HEK293 (cell line): ENCODE measurements at regions not wholly inside any gene's neighbourhood (a gene's known extent, or its start where the extent isn't known, plus 50 kb on each side); places are given as distances from the start of the nearest gene placed in this dataset.
"Not testable (repeated sequence)": the region's sequence is repeated elsewhere in the genome, so short reads cannot be mapped to it uniquely, and the experiment has no call there.

Experiments used
- CTCF ChIA-PET: fragments of 350-600 bp; formaldehyde crosslinking; extraction: SDS; loops from one replicate; lab custom pipeline; 2021; ENCODE audit warnings: antibody characterized with exemption; lab: Yijun Ruan, JAX
- POLR2A ChIA-PET: fragments of 300-600 bp; formaldehyde crosslinking; extraction: SDS; loops from one replicate; lab custom pipeline; 2020; ENCODE audit warnings: antibody characterized with exemption, inconsistent platforms; lab: Yijun Ruan, JAX
- H3K27ac ChIP-seq: fragments of 200-500 bp; sonication (Bioruptor generic); 2 replicates; pipeline ENCODE4 v1.5.1; 2014; ENCODE audit warnings: low read depth, low read length, control low read depth, inconsistent platforms; ENCODE audit errors: extremely low read depth
- H3K36me3 ChIP-seq, 2 experiments: fragments of 200-500 bp in 1 of 2; sonication (Bioruptor generic) in 1 of 2; 1 replicate in 1 of 2; 2 replicates in 1 of 2; pipeline ENCODE4 v1.5.1; 2014 to 2017; ENCODE audit warnings: inconsistent platforms in 2 of 2, low read length in 2 of 2; ENCODE audit not compliant: control insufficient read depth in 2 of 2, insufficient read depth in 1 of 2
- H3K4me1 ChIP-seq: fragments of 200-500 bp; sonication (Bioruptor generic); 2 replicates; pipeline ENCODE4 v1.5.1; 2014; ENCODE audit warnings: mild to moderate bottlenecking, low read length, inconsistent platforms; ENCODE audit not compliant: control insufficient read depth, insufficient read depth
- H3K4me3 ChIP-seq: 2 replicates; pipeline ENCODE4 v1.5.1; 2011; ENCODE audit warnings: low read depth, mild to moderate bottlenecking, control low read depth, low read length, moderate library complexity
- H3K9me3 ChIP-seq: fragments of 200-500 bp; sonication (Bioruptor generic); 2 replicates; pipeline ENCODE4 v1.5.1; 2014; ENCODE audit warnings: low read depth, low read length, inconsistent platforms; ENCODE audit not compliant: control insufficient read depth, insufficient read depth
- ATF2 ChIP-seq: fragments of 450-650 bp; formaldehyde crosslinking; IDR thresholded peaks from 2 replicates; pipeline ENCODE4 v1.5.1; 2016; ENCODE audit warnings: missing biosample characterization, missing genetic modification characterization, low read depth
- BCL11A ChIP-seq: fragments of 450-650 bp; formaldehyde crosslinking; IDR thresholded peaks from 2 replicates; pipeline ENCODE4 v1.5.1; 2016; ENCODE audit warnings: low read depth, missing biosample characterization, missing genetic modification characterization
- BCL11B ChIP-seq: fragments of 450-650 bp; formaldehyde crosslinking; IDR thresholded peaks from 2 replicates; pipeline ENCODE4 v1.5.1; 2016; ENCODE audit warnings: low read depth, missing biosample characterization, missing genetic modification characterization
- GLIS1 ChIP-seq: fragments of 450-650 bp; formaldehyde crosslinking; IDR thresholded peaks from 2 replicates; pipeline ENCODE4 v1.5.1; 2016; ENCODE audit warnings: missing biosample characterization, missing genetic modification characterization
- PRDM10 ChIP-seq: fragments of 450-650 bp; formaldehyde crosslinking; IDR thresholded peaks from 2 replicates; pipeline ENCODE4 v1.5.1; 2016; ENCODE audit warnings: missing biosample characterization, missing genetic modification characterization
- PRDM4 ChIP-seq: fragments of 450-650 bp; formaldehyde crosslinking; IDR thresholded peaks from 2 replicates; pipeline ENCODE4 v1.5.1; 2017; ENCODE audit warnings: missing biosample characterization, missing genetic modification characterization
- REPIN1 ChIP-seq: fragments of 450-650 bp; formaldehyde crosslinking; IDR thresholded peaks from 2 replicates; pipeline ENCODE4 v1.5.1; 2017; ENCODE audit warnings: missing biosample characterization, missing genetic modification characterization, low read depth
- SCRT1 ChIP-seq: fragments of 450-650 bp; formaldehyde crosslinking; IDR thresholded peaks from 2 replicates; pipeline ENCODE4 v1.5.1; 2016; ENCODE audit warnings: missing biosample characterization, missing genetic modification characterization, borderline replicate concordance
- SP2 ChIP-seq: fragments of 450-650 bp; formaldehyde crosslinking; IDR thresholded peaks from 2 replicates; pipeline ENCODE4 v1.5.1; 2016; ENCODE audit warnings: missing biosample characterization, missing genetic modification characterization
- ZBTB21 ChIP-seq: fragments of 450-650 bp; formaldehyde crosslinking; IDR thresholded peaks from 2 replicates; pipeline ENCODE4 v1.5.1; 2017; ENCODE audit warnings: missing biosample characterization, missing genetic modification characterization
- ZFHX2 ChIP-seq: fragments of 450-650 bp; formaldehyde crosslinking; conservative IDR thresholded peaks from 2 replicates; pipeline ENCODE4 v1.5.1; 2016; ENCODE audit warnings: missing biosample characterization, missing genetic modification characterization
- ZFP3 ChIP-seq: fragments of 450-650 bp; formaldehyde crosslinking; IDR thresholded peaks from 2 replicates; pipeline ENCODE4 v1.5.1; 2016; ENCODE audit warnings: low read depth, missing biosample characterization, missing genetic modification characterization
- ZFP37 ChIP-seq: fragments of 450-650 bp; formaldehyde crosslinking; IDR thresholded peaks from 2 replicates; pipeline ENCODE4 v1.5.1; 2016; ENCODE audit warnings: missing biosample characterization, missing genetic modification characterization
- ZNF133 ChIP-seq: fragments of 450-650 bp; formaldehyde crosslinking; IDR thresholded peaks from 2 replicates; pipeline ENCODE4 v1.5.1; 2016; ENCODE audit warnings: missing biosample characterization, missing genetic modification characterization
- ZNF146 ChIP-seq: fragments of 450-650 bp; formaldehyde crosslinking; IDR thresholded peaks from 2 replicates; pipeline ENCODE4 v1.5.1; 2016; ENCODE audit warnings: missing biosample characterization, missing genetic modification characterization
- ZNF169 ChIP-seq: fragments of 450-650 bp; formaldehyde crosslinking; IDR thresholded peaks from 2 replicates; pipeline ENCODE4 v1.5.1; 2016; ENCODE audit warnings: missing biosample characterization, missing genetic modification characterization
- ZNF24 ChIP-seq: fragments of 450-650 bp; formaldehyde crosslinking; IDR thresholded peaks from 2 replicates; pipeline ENCODE4 v1.5.1; 2016; ENCODE audit warnings: missing biosample characterization, missing genetic modification characterization
- ZNF311 ChIP-seq: fragments of 450-650 bp; formaldehyde crosslinking; IDR thresholded peaks from 2 replicates; pipeline ENCODE4 v1.5.1; 2017; ENCODE audit warnings: missing biosample characterization, missing genetic modification characterization, borderline replicate concordance
- ZNF335 ChIP-seq: fragments of 450-650 bp; formaldehyde crosslinking; conservative IDR thresholded peaks from 2 replicates; pipeline ENCODE4 v1.5.1; 2016; ENCODE audit warnings: missing biosample characterization, missing genetic modification characterization
- ZNF544 ChIP-seq: fragments of 450-650 bp; formaldehyde crosslinking; IDR thresholded peaks from 2 replicates; pipeline ENCODE4 v1.5.0; 2017; ENCODE audit warnings: missing biosample characterization, missing genetic modification characterization
- ZNF548 ChIP-seq: fragments of 450-650 bp; formaldehyde crosslinking; IDR thresholded peaks from 2 replicates; pipeline ENCODE4 v1.5.1; 2016; ENCODE audit warnings: missing biosample characterization, missing genetic modification characterization
- ZNF626 ChIP-seq: fragments of 450-650 bp; sonication (Bioruptor Pico); formaldehyde crosslinking; IDR thresholded peaks from 2 replicates; pipeline ENCODE4 v1.5.1; 2018; ENCODE audit warnings: missing biosample characterization, missing genetic modification characterization, inconsistent platforms
- ZNF654 ChIP-seq: fragments of 450-650 bp; formaldehyde crosslinking; IDR thresholded peaks from 2 replicates; pipeline ENCODE4 v1.5.1; 2016; ENCODE audit warnings: low read depth, missing biosample characterization, missing genetic modification characterization
- ZNF785 ChIP-seq: fragments of 450-650 bp; formaldehyde crosslinking; IDR thresholded peaks from 2 replicates; pipeline ENCODE4 v1.5.1; 2016; ENCODE audit warnings: missing biosample characterization, missing genetic modification characterization
- ZNF837 ChIP-seq: fragments of 450-650 bp; formaldehyde crosslinking; IDR thresholded peaks from 2 replicates; pipeline ENCODE4 v1.5.1; 2016; ENCODE audit warnings: missing biosample characterization, missing genetic modification characterization

GRCh38 chr6:20346948-20347347, 54.7 kb upstream of the E2F3 start:
- H3K4me3 ChIP-seq, H3K9me3 ChIP-seq, H3K36me3 ChIP-seq, H3K27ac ChIP-seq, CTCF ChIA-PET, POLR2A ChIA-PET, H3K4me1 ChIP-seq: not testable (repeated sequence)

GRCh38 chr6:20348041-20348440, 53.6 kb upstream of the E2F3 start:
- TF ChIP-seq ZNF544 (no peak), ZNF24 (no peak), ZNF654 (tag by site-specific recombination) (no peak), GLIS1 (tag by site-specific recombination) (no peak), ZNF146 (tag by site-specific recombination) (no peak), ZNF311 (tag by site-specific recombination) (no peak), ZNF626 (no peak), ZFP37 (tag by site-specific recombination) (no peak), BCL11B (tag by site-specific recombination) (no peak)
- TF ChIP-seq, all 188 proteins: peak for 0
- Histone ChIP-seq H3K4me1 (no peaks in the 10 kb centered on the region), H3K4me3 (no peak overlapping the region), H3K9me3 (no peaks in the 10 kb centered on the region), H3K36me3 (no peaks in the 10 kb centered on the region), H3K27ac (no peak overlapping the region)
- ChIA-PET POLR2A (no interaction called here), CTCF (no interaction called here)

GRCh38 chr6:20349225-20349624, 52.5 kb upstream of the E2F3 start:
- TF ChIP-seq BCL11A (tag by site-specific recombination) = no peak
- TF ChIP-seq ZNF133 = no peak
- no peak for TF ChIP-seq ZNF169 (tag by site-specific recombination)
- no peak for TF ChIP-seq ZNF785 (tag by site-specific recombination)
- TF ChIP-seq SCRT1 (tag by site-specific recombination) = no peak
- TF ChIP-seq ZNF837 = no peak
- TF ChIP-seq ZFHX2 (tag by site-specific recombination) = no peak
- TF ChIP-seq ZNF548 (tag by site-specific recombination) = no peak
- no peak for TF ChIP-seq REPIN1
- TF ChIP-seq PRDM10 (tag by site-specific recombination) = no peak
- no peak for TF ChIP-seq PRDM4
- TF ChIP-seq ATF2 (tag by site-specific recombination) = no peak
- TF ChIP-seq ZFP3 (tag by site-specific recombination) = no peak
- TF ChIP-seq ZBTB21 (tag by site-specific recombination) = no peak
- no peak for TF ChIP-seq ZNF335 (tag by site-specific recombination)
- TF ChIP-seq SP2 (tag by site-specific recombination) = no peak
- CTCF ChIA-PET = interaction anchor here (0.7 to 1.4 kb wide), 2 partner anchors 12 to 288 kb away, joined by 3 to 7 read pairs; no protein-coding TSS in a partner anchor
- POLR2A ChIA-PET = no interaction called here

More at GRCh38 chr6:20349225-20349624, 52.5 kb upstream of the E2F3 start:
- Histone ChIP-seq H3K9me3 (no peaks in the 10 kb centered on the region), H3K36me3 (no peaks in the 10 kb centered on the region), H3K4me3 (no peak overlapping the region), H3K4me1 (no peaks in the 10 kb centered on the region), H3K27ac (no peak overlapping the region)
